ENCODE measurements at regions not wholly inside any gene's neighbourhood (a gene's known extent, or its start where the extent isn't known, plus 50 kb on each side); places are given as distances from the start of the nearest gene placed in this dataset.

DNA sequence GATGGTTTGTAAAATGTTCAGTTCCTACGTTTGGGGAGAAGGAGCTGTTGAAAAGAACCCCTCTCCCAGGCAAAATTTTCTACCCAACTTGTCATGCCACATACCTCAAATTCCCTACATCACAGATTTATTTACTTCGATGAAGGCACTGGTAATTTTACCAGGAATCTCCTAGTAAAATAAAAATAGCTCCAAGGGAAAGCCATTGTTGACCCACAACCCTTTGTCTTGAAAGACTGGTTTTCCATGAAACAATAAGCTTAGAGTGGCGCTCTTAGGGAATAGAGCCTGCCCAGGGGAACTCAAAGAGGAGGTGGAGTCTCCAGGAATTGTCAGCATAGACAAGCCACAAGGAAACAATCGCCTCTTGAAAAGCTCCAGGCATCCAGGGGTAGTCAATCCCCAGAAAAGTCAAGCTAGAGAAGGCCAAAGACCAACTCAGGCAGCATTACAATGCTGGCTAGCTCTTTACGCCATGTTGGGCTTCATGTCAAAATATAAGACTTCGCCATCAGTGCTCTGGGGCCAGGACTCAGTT, 99.2 kb upstream of the RREB1 start:
- TF ChIP-seq, protein P1, sequence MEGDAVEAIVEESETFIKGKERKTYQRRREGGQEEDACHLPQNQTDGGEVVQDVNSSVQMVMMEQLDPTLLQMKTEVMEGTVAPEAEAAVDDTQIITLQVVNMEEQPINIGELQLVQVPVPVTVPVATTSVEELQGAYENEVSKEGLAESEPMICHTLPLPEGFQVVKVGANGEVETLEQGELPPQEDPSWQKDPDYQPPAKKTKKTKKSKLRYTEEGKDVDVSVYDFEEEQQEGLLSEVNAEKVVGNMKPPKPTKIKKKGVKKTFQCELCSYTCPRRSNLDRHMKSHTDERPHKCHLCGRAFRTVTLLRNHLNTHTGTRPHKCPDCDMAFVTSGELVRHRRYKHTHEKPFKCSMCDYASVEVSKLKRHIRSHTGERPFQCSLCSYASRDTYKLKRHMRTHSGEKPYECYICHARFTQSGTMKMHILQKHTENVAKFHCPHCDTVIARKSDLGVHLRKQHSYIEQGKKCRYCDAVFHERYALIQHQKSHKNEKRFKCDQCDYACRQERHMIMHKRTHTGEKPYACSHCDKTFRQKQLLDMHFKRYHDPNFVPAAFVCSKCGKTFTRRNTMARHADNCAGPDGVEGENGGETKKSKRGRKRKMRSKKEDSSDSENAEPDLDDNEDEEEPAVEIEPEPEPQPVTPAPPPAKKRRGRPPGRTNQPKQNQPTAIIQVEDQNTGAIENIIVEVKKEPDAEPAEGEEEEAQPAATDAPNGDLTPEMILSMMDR (IDR thresholded peaks at IDR 0.05), result no peak
- no peak for TF ChIP-seq POLR2A (IDR thresholded peaks at IDR 0.05)
